ENCODE measurements at regions not wholly inside any gene's neighbourhood (a gene's known extent, or its start where the extent isn't known, plus 50 kb on each side); places are given as distances from the start of the nearest gene placed in this dataset.

DNA sequence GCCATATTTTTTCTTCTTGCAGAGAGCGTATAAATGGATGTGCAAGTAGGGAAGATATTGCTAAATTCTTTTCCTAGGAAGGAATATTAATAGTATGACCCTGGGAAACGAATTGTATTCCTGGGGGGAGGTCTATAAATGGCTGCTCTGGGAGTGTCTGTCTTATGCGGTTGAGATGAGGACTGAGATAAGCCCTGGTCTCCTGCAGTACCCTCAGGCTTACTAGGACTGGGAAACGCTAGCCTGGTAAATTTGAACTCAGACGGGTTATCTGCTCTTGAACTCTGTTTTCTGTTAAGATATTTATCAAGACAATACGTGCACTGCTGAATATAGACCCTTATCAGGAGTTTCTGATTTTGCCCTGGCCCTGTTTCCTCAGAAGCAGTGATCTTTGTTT lies 1126.4 kb upstream of the C9orf72 start:
- Histone ChIP-seq H4K20me1 (ENCODE audit: insufficient read depth, low read length) (no peaks in the 10 kb centered on the region), H3K4me1 (ENCODE audit: insufficient read depth, low read length) (no peaks in the 10 kb centered on the region), H3K79me2 (ENCODE audit: insufficient read depth, low read length) (no peaks in the 10 kb centered on the region), H3K9ac (ENCODE audit: insufficient read depth, low read depth, low read length) (no peak overlapping the region), H3K4me2 (ENCODE audit: low read depth, low read length) (no peak overlapping the region), H3K9me3 (ENCODE audit: low read length) (peaks cover 17% of the 10 kb centered on the region; the same call in 1 of the 2 replicates), H3K4me3 (replicated peaks in 1 of 3; ENCODE audit: insufficient read depth in 1 of 3, low read depth in 2 of 3, low read length in 3 of 3) (no peak overlapping the region), H3K27me3 (ENCODE audit: control insufficient read depth in 1 of 2, insufficient read depth in 2 of 2, low read length in 2 of 2) (no peaks in the 10 kb centered on the region), H2AFZ (ENCODE audit: low read length) (no peak overlapping the region), H3K27ac (ENCODE audit: extremely low read length, insufficient read depth, low read length) (no peak overlapping the region), H3K36me3 (replicated peaks in 1 of 2; ENCODE audit: control insufficient read depth in 1 of 2, insufficient read depth in 2 of 2, low read length in 2 of 2) (no peaks in the 10 kb centered on the region)
- in situ Hi-C loops (cut with HindIII; ENCODE audit: extremely low pct_ligation_motif_present, low pct_unique_long_range_greater_than_20kb): no loop called here
- intact Hi-C loops (cut with micrococcal nuclease; ENCODE audit: unreplicated experiment): no loop called here
- no peak for TF ChIP-seq EZH2 (conservative IDR thresholded peaks at IDR 0.05; ENCODE audit: low read depth, low read length)
- no peak for FAIRE-seq
- 8% methylated on average over 6 of the region's 6 CpGs for WGBS (ENCODE audit: low lambda C conversion rate)
- no peak for DNase-seq (ENCODE audit: low spot score)
- no TSS peak for BruUV-seq (replicated peaks)
- ChIA-PET CTCF (ENCODE audit: low intra/inter-chr PET ratio, low total read pairs) (no interaction called here), POLR2A (no interaction called here)
- no peak for ATAC-seq

DNA sequence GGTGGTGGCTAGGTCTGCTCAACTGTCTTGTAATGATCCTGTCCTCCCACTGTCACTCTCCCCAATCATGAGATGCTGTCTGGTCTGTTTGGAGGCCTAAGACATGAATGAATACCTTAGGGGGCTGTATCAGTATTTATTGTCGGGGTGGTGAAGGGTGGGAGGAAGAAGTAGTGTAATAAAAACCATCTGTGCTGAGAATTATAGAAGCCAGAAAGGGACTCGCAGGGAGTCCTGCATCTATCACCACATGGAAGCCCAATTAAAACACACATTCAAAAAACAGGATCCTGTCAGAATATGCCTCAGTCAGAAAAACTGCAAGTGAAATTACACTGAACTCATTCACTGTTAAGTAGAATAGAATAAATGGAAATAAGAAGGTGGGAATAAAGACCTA lies 1134.3 kb upstream of the C9orf72 start:
- ATAC-seq: no peak
- no peak overlapping the region for H3K4me3 ChIP-seq (replicated peaks in 1 of 3; ENCODE audit: insufficient read depth in 1 of 3, low read depth in 2 of 3, low read length in 3 of 3)
- H3K9me3 ChIP-seq (ENCODE audit: low read length): no peaks in the 10 kb centered on the region
- CTCF ChIA-PET (ENCODE audit: low intra/inter-chr PET ratio, low total read pairs): no interaction called here
- H4K20me1 ChIP-seq (ENCODE audit: insufficient read depth, low read length): no peaks in the 10 kb centered on the region
- H3K36me3 ChIP-seq (replicated peaks in 1 of 2; ENCODE audit: control insufficient read depth in 1 of 2, insufficient read depth in 2 of 2, low read length in 2 of 2): no peaks in the 10 kb centered on the region
- no peaks in the 10 kb centered on the region for H3K4me1 ChIP-seq (ENCODE audit: insufficient read depth, low read length)
- in situ Hi-C loops (cut with HindIII; ENCODE audit: extremely low pct_ligation_motif_present, low pct_unique_long_range_greater_than_20kb) (no loop called here), intact Hi-C loops (cut with micrococcal nuclease; ENCODE audit: unreplicated experiment) (no loop called here)
- no TSS peak for BruUV-seq (replicated peaks)
- POLR2A ChIA-PET: no interaction called here
- H3K27ac ChIP-seq (ENCODE audit: extremely low read length, insufficient read depth, low read length): no peak overlapping the region
- H2AFZ ChIP-seq (ENCODE audit: low read length): no peak overlapping the region
- no peak overlapping the region for H3K9ac ChIP-seq (ENCODE audit: insufficient read depth, low read depth, low read length)
- H3K4me2 ChIP-seq (ENCODE audit: low read depth, low read length): no peak overlapping the region
- no peak for FAIRE-seq
- 0% methylated on average over 2 of the region's 2 CpGs for WGBS (ENCODE audit: low lambda C conversion rate)
- DNase-seq (ENCODE audit: low spot score): no peak
- no peaks in the 10 kb centered on the region for H3K79me2 ChIP-seq (ENCODE audit: insufficient read depth, low read length)
- H3K27me3 ChIP-seq (ENCODE audit: control insufficient read depth in 1 of 2, insufficient read depth in 2 of 2, low read length in 2 of 2): no peaks in the 10 kb centered on the region
- TF ChIP-seq SMC3 (IDR thresholded peaks at IDR 0.05; ENCODE audit: low read length): no peak
- TF ChIP-seq DNMT1 (CRISPR knock-in tag; IDR thresholded peaks at IDR 0.05): no peak
- TF ChIP-seq, protein P1, sequence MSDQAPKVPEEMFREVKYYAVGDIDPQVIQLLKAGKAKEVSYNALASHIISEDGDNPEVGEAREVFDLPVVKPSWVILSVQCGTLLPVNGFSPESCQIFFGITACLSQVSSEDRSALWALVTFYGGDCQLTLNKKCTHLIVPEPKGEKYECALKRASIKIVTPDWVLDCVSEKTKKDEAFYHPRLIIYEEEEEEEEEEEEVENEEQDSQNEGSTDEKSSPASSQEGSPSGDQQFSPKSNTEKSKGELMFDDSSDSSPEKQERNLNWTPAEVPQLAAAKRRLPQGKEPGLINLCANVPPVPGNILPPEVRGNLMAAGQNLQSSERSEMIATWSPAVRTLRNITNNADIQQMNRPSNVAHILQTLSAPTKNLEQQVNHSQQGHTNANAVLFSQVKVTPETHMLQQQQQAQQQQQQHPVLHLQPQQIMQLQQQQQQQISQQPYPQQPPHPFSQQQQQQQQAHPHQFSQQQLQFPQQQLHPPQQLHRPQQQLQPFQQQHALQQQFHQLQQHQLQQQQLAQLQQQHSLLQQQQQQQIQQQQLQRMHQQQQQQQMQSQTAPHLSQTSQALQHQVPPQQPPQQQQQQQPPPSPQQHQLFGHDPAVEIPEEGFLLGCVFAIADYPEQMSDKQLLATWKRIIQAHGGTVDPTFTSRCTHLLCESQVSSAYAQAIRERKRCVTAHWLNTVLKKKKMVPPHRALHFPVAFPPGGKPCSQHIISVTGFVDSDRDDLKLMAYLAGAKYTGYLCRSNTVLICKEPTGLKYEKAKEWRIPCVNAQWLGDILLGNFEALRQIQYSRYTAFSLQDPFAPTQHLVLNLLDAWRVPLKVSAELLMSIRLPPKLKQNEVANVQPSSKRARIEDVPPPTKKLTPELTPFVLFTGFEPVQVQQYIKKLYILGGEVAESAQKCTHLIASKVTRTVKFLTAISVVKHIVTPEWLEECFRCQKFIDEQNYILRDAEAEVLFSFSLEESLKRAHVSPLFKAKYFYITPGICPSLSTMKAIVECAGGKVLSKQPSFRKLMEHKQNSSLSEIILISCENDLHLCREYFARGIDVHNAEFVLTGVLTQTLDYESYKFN (CRISPR knock-in tag; conservative IDR thresholded peaks at IDR 0.05): no peak
- no peak for TF ChIP-seq ZNF713 (CRISPR knock-in tag; IDR thresholded peaks at IDR 0.05)
- TF ChIP-seq, protein P2, sequence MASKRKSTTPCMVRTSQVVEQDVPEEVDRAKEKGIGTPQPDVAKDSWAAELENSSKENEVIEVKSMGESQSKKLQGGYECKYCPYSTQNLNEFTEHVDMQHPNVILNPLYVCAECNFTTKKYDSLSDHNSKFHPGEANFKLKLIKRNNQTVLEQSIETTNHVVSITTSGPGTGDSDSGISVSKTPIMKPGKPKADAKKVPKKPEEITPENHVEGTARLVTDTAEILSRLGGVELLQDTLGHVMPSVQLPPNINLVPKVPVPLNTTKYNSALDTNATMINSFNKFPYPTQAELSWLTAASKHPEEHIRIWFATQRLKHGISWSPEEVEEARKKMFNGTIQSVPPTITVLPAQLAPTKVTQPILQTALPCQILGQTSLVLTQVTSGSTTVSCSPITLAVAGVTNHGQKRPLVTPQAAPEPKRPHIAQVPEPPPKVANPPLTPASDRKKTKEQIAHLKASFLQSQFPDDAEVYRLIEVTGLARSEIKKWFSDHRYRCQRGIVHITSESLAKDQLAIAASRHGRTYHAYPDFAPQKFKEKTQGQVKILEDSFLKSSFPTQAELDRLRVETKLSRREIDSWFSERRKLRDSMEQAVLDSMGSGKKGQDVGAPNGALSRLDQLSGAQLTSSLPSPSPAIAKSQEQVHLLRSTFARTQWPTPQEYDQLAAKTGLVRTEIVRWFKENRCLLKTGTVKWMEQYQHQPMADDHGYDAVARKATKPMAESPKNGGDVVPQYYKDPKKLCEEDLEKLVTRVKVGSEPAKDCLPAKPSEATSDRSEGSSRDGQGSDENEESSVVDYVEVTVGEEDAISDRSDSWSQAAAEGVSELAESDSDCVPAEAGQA (IDR thresholded peaks at IDR 0.05; ENCODE audit: low read depth): no peak
- TF ChIP-seq, protein P2 (CRISPR knock-in tag; IDR thresholded peaks at IDR 0.05; ENCODE audit: borderline replicate concordance): no peak
- no peak for TF ChIP-seq ZNF777 (CRISPR knock-in tag; IDR thresholded peaks at IDR 0.05)
- TF ChIP-seq ZNF747 (CRISPR knock-in tag; IDR thresholded peaks at IDR 0.05; ENCODE audit: borderline replicate concordance): no peak
- no peak for TF ChIP-seq FOXK1 (CRISPR knock-in tag; IDR thresholded peaks at IDR 0.05; ENCODE audit: borderline replicate concordance, low read depth)
- no peak for TF ChIP-seq ZNF792 (CRISPR knock-in tag; IDR thresholded peaks at IDR 0.05)
- TF ChIP-seq SMYD3 (CRISPR knock-in tag; IDR thresholded peaks at IDR 0.05): no peak
